Endodermal cell (in vitro differentiated cells): ENCODE measurements at regions not wholly inside any gene's neighbourhood (a gene's known extent, or its start where the extent isn't known, plus 50 kb on each side); places are given as distances from the start of the nearest gene placed in this dataset.

Source experiments
- DNase-seq: peaks from one replicate; pipeline ENCODE4 v3.0.0-alpha.2; 2017
- H3K27ac ChIP-seq: 2 replicates; pipeline ENCODE4 v1.5.1; 2013; ENCODE audit warnings: mild to moderate bottlenecking, low read depth, low read length, moderate library complexity
- H3K27me3 ChIP-seq: 2 replicates; pipeline ENCODE4 v1.6.1; 2013; ENCODE audit warnings: mild to moderate bottlenecking, low read length, moderate library complexity; ENCODE audit not compliant: insufficient read depth, control insufficient read depth, poor library complexity, severe bottlenecking
- H3K36me3 ChIP-seq: 2 replicates; pipeline ENCODE4 v1.7.0; 2013; ENCODE audit warnings: mild to moderate bottlenecking, low read length, moderate library complexity; ENCODE audit not compliant: control insufficient read depth, insufficient read depth
- H3K4me1 ChIP-seq: one replicate; pipeline ENCODE4 v1.7.0; 2013; ENCODE audit warnings: low read length; ENCODE audit not compliant: control insufficient read depth, insufficient read depth
- H3K4me3 ChIP-seq: 2 replicates; pipeline ENCODE4 v1.5.1; 2013; ENCODE audit warnings: mild to moderate bottlenecking, low read length, moderate library complexity
- H3K9ac ChIP-seq: 2 replicates; pipeline ENCODE4 v1.6.1; 2013; ENCODE audit warnings: mild to moderate bottlenecking, low read length, moderate library complexity; ENCODE audit not compliant: poor library complexity, severe bottlenecking; ENCODE audit errors: extremely low read depth
- H3K9me3 ChIP-seq: 2 replicates; pipeline ENCODE4 v1.6.1; 2013; ENCODE audit warnings: mild to moderate bottlenecking, low read length, moderate library complexity; ENCODE audit not compliant: control insufficient read depth
- H3K27ac Mint-ChIP-seq: 2 replicates; pipeline ENCODE4 v1.8.0; 2020; ENCODE audit warnings: mixed read lengths
- H3K27me3 Mint-ChIP-seq: 2 replicates; pipeline ENCODE4 v1.8.0; 2021; ENCODE audit warnings: mild to moderate bottlenecking, mixed read lengths; ENCODE audit not compliant: insufficient read depth
- H3K36me3 Mint-ChIP-seq: 2 replicates; pipeline ENCODE4 v1.8.0; 2020; ENCODE audit warnings: low read depth, mixed read lengths
- H3K4me1 Mint-ChIP-seq: 2 replicates; pipeline ENCODE4 v1.8.0; 2020; ENCODE audit warnings: mixed read lengths
- H3K4me3 Mint-ChIP-seq: 2 replicates; pipeline ENCODE4 v1.8.0; 2020; ENCODE audit warnings: mild to moderate bottlenecking, moderate library complexity, mixed read lengths
- H3K9me3 Mint-ChIP-seq: 2 replicates; pipeline ENCODE4 v1.8.0; 2020; ENCODE audit warnings: mild to moderate bottlenecking, mixed read lengths
- WGBS, 2 experiments: methylation state at CpG; one replicate each; pipeline versions ENCODE4 v1.1.5 to v1.1.7; 2013; ENCODE audit warnings: missing lambda C conversion rate in 2 of 2, mixed read lengths in 1 of 2; ENCODE audit not compliant: insufficient coverage in 1 of 2, insufficient read length in 1 of 2; 5-methylcytosine and 5-hydroxymethylcytosine counted together
- TF ChIP-seq, protein P1 (sequence below): fragments of 200-600 bp; sonication (generic); conservative IDR thresholded peaks from 2 replicates; pipeline ENCODE4 v1.5.0; 2021; ENCODE audit warnings: antibody characterized with exemption, mild to moderate bottlenecking

DNA sequence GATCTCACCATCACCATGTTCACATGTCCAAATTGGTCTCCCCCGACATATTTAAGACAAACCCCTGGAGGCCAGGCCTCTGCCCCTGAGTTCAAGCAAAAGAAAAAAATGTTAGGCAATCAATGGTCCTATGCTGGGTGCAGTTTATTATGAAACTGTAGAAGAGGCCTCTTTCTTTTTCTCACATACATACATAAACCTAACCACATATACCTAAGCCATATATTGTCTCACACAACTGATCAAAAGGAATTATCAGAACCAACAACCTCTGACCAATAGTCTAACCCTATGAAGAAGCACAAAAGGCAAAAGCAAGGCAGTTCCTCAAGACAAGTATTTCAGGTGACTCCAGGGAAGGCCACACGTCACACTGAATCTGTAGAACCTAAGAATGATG is 49.9 kb downstream of the ILRUN start:
- Histone ChIP-seq H3K27ac (no peak overlapping the region), H3K27me3 (no peaks in the 10 kb centered on the region), H3K4me3 (no peak overlapping the region), H3K36me3 (peaks cover 23% of the 10 kb centered on the region), H3K9ac (no peak overlapping the region), H3K9me3 (no peaks in the 10 kb centered on the region), H3K4me1 (no peaks in the 10 kb centered on the region)
- Mint-ChIP-seq H3K4me1 (peaks cover 8% of the 10 kb centered on the region), H3K36me3 (peaks cover 31% of the 10 kb centered on the region), H3K4me3 (no peak overlapping the region), H3K27ac (no peak overlapping the region), H3K9me3 (no peaks in the 10 kb centered on the region), H3K27me3 (no peaks in the 10 kb centered on the region)
- 90 to 100% methylated on average over 1 to 2 of the region's 2 CpGs for WGBS, 2 experiments
- TF ChIP-seq, protein P1, sequence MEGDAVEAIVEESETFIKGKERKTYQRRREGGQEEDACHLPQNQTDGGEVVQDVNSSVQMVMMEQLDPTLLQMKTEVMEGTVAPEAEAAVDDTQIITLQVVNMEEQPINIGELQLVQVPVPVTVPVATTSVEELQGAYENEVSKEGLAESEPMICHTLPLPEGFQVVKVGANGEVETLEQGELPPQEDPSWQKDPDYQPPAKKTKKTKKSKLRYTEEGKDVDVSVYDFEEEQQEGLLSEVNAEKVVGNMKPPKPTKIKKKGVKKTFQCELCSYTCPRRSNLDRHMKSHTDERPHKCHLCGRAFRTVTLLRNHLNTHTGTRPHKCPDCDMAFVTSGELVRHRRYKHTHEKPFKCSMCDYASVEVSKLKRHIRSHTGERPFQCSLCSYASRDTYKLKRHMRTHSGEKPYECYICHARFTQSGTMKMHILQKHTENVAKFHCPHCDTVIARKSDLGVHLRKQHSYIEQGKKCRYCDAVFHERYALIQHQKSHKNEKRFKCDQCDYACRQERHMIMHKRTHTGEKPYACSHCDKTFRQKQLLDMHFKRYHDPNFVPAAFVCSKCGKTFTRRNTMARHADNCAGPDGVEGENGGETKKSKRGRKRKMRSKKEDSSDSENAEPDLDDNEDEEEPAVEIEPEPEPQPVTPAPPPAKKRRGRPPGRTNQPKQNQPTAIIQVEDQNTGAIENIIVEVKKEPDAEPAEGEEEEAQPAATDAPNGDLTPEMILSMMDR, result no peak
- no peak for DNase-seq

DNA sequence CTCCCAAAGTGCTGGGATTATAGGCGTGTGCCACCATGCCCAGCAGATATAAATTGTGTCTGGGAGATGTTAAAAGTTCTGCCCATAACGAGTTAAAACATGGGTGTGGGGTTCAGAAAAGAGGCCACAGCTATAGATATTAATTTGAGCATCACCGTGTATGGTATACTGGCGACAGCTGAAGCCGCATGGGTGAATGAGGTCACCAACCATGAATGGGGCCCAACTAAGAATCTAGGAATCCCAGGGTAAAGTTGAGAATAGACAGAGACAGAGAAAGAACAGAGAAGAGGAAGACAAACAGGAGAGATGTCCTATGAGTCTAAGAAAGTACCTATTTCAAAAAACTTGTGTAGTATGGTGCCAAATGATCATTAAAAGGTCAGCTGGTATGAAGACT is 50.9 kb downstream of the ILRUN start:
- H3K36me3 ChIP-seq, result peaks cover 23% of the 10 kb centered on the region
- H3K4me3 ChIP-seq, result no peak overlapping the region
- no peaks in the 10 kb centered on the region for H3K27me3 ChIP-seq
- no peaks in the 10 kb centered on the region for H3K9me3 ChIP-seq
- Mint-ChIP-seq H3K36me3 (peaks cover 33% of the 10 kb centered on the region), H3K27ac (no peak overlapping the region), H3K4me1 (peaks cover 2% of the 10 kb centered on the region), H3K9me3 (no peaks in the 10 kb centered on the region), H3K27me3 (no peaks in the 10 kb centered on the region), H3K4me3 (no peak overlapping the region)
- TF ChIP-seq, protein P1, result no peak
- no peak overlapping the region for H3K9ac ChIP-seq
- WGBS, 2 experiments, result 95 to 99% methylated on average over 4 to 5 of the region's 5 CpGs
- no peak overlapping the region for H3K27ac ChIP-seq
- H3K4me1 ChIP-seq, result no peaks in the 10 kb centered on the region
- no peak for DNase-seq

GRCh38 chr6:34644716-34645115 is 51.9 kb downstream of the ILRUN start:
- Histone ChIP-seq H3K4me1 (no peaks in the 10 kb centered on the region), H3K9ac (no peak overlapping the region), H3K4me3 (no peak overlapping the region), H3K36me3 (peaks cover 20% of the 10 kb centered on the region), H3K27ac (no peak overlapping the region), H3K9me3 (no peaks in the 10 kb centered on the region), H3K27me3 (no peaks in the 10 kb centered on the region)
- Mint-ChIP-seq H3K9me3 (no peaks in the 10 kb centered on the region), H3K27ac (no peak overlapping the region), H3K36me3 (peaks cover 35% of the 10 kb centered on the region), H3K4me1 (peaks cover 2% of the 10 kb centered on the region), H3K4me3 (no peak overlapping the region), H3K27me3 (no peaks in the 10 kb centered on the region)
- DNase-seq, result no peak
- WGBS, 2 experiments, result 81 to 100% methylated on average over 1 of the region's 1 CpG
- TF ChIP-seq, protein P1, result no peak
